Fibroblast of pulmonary artery (primary cell): ENCODE measurements at regions not wholly inside any gene's neighbourhood (a gene's known extent, or its start where the extent isn't known, plus 50 kb on each side); places are given as distances from the start of the nearest gene placed in this dataset.
A peak's percentile ranks its signal among the peaks of the same experiment; 100 is the strongest.

Source experiments
- DNase-seq: peaks from one replicate; pipeline ENCODE4 v3.0.0-alpha.2; 2010; ENCODE audit warnings: low read depth
- H3K4me3 ChIP-seq: replicated peaks from 2 replicates; pipeline ENCODE4 v1.5.1; 2011; ENCODE audit warnings: low read depth, mild to moderate bottlenecking, control low read depth, low read length, moderate library complexity
- CTCF ChIP-seq: IDR thresholded peaks from 2 replicates; pipeline ENCODE4 v1.5.1; 2011; ENCODE audit warnings: mild to moderate bottlenecking, control low read depth, low read length, inconsistent platforms; ENCODE audit errors: missing control alignments

- no peak for TF ChIP-seq CTCF
- DNase-seq: no peak
- H3K4me3 ChIP-seq: no peak overlapping the region
Measured at GRCh38 chr5:165609871-165610270, 2104.5 kb downstream of the MAT2B start.

GRCh38 chr5:165616490-165617405 lies 2111.3 kb downstream of the MAT2B start:
- no peak overlapping the region for H3K4me3 ChIP-seq
- no peak for DNase-seq

DNA sequence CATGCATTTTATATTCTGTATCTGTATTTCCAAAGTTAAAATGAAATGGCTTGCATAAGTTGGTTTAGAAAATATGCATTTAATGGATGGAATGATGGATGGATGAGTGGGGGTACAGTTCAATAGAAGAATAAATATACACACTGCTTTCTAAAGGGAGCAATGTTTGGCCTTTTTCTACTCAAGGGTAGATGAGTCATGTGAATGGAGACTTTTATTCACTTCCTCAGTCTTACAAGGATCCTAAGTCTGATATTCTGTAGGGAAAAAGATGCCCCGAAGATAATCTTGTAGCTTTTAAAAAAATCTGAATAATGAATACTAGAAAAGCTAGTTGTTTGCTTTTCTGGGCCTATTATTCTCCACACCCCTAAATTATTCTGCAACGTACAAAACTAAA lies 2112.1 kb downstream of the MAT2B start:
- DNase-seq: no peak
- no peak for TF ChIP-seq CTCF

More at GRCh38 chr5:165616490-165617405, 2111.3 kb downstream of the MAT2B start:
- TF ChIP-seq CTCF: no peak

DNA sequence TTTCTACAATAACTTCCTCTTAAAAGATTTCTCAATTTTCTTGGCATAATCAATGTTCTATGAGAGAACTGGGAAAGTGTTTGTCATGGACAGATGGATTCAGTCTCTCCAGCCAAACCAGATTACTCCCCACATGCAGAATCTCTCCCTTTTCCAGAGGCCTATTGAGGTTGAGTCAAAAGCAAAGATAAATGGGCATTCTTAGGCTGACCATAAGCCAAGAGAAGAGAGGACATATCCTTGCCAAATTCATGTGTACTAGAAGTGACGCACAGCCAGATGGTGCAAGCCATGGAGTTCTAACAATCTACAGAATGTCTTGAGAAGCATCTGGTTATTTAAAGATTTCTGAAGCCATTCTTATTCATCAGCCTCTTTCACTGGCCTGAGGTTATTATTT lies 2115.0 kb downstream of the MAT2B start:
- DNase-seq: peak; percentile 5
- TF ChIP-seq CTCF: no peak
- no peak overlapping the region for H3K4me3 ChIP-seq

More for the DNA sequence above, 2112.1 kb downstream of the MAT2B start:
- H3K4me3 ChIP-seq: no peak overlapping the region

- H3K4me3 ChIP-seq: no peak overlapping the region
- TF ChIP-seq CTCF: no peak
- DNase-seq: no peak
Measured at GRCh38 chr5:165622864-165623536, 2117.6 kb downstream of the MAT2B start.

DNA sequence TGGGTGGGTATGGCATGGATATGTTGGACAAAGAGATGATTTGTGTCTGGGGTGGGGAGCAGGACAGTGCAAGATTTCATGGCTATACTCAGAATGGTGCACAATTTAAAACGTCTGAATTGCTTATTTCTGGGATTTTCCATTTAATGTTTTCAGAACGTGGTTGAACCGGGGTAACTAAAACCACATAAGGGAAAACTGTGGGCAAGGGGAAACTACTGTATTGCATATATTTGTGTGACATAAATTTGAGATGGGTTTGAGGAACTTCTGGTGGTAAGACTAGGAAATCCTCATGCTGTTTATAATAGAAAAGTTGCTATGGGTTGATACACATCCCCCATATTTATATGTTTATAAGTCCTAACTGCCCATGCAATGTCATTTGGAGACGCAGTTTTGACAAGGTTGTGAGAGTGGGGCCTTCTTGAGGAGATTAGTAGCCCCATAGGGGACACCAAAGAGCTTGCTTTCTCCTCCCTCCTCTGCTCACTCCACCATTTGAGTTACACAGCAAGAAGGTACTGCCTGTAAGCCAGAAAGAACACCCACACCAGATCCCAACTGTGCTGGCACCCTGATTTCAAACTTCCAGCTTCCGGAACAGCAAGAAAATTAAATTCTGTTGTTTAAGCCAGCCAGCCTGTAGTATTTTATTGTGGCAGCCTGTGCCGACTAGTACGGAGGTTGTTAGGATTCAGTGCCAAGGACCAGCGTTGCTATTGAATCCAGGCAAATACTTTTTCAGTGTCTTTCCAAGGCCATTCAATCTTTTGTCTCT lies 2118.9 kb downstream of the MAT2B start:
- no peak for DNase-seq
- H3K4me3 ChIP-seq: no peak overlapping the region
- TF ChIP-seq CTCF: no peak
